GM18870 (cell line): ENCODE measurements at regions not wholly inside any gene's neighbourhood (a gene's known extent, or its start where the extent isn't known, plus 50 kb on each side); places are given as distances from the start of the nearest gene placed in this dataset.
A peak's percentile ranks its signal among the peaks of the same experiment; 100 is the strongest.

Source experiments
- ATAC-seq: cut with Tn5 transposase; IDR thresholded peaks from one replicate; pipeline ENCODE4 v1.9.1; 2021; ENCODE audit warnings: moderate library complexity; ENCODE audit not compliant: unreplicated experiment

- no peak for ATAC-seq
Observed at GRCh38 chr11:13868710-13869397, 93.7 kb upstream of the SPON1 start.

DNA sequence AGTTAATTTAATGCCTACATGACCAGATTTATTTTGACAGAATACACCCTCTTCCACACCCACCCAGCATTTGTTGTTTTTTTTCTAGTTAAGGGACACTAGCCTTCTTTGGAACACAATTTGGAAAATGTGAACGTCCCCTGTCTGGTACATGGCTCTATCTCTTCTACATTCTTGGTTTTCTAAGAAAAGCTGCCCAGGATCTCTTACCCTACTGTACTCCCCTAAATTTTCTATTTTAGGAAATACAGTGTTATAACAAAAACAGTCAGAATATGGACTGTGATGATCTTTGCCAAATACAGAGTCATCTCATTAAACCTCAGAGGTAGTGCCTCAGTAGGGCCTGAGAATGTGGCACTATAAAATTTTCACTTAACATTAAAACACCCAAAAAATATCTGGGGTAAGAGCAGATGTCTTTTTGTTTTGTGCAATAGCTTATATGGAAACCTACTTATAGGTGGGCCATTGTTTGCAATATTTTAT lies 93.1 kb upstream of the SPON1 start:
- ATAC-seq, result no peak

DNA sequence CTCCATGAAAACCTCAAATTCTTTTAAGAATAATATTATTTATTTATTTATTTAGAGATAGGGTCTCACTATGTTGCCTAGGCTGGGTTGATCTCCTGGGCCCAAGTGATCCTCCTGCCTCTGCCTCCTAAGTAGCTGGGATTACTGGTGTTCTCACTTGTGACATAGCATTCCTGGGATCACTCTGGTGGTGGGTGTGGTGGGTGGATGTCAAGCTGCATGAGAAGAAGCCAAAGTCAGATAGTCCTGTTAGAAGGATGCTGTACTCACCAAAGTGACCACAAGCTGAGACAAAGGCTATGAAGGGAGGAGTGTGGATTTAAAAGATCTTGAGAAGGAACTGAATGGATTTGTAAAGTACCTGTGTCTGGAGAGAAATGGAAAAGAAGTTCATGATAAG lies 87.9 kb upstream of the SPON1 start:
- ATAC-seq, result no peak

- no peak for ATAC-seq
Observed at GRCh38 chr11:13875643-13876042, 86.9 kb upstream of the SPON1 start.

GRCh38 chr11:13876423-13876822 lies 86.1 kb upstream of the SPON1 start:
- no peak for ATAC-seq

GRCh38 chr11:13878077-13878476 lies 84.4 kb upstream of the SPON1 start:
- ATAC-seq, result no peak

GRCh38 chr11:13880634-13881033 lies 81.9 kb upstream of the SPON1 start:
- no peak for ATAC-seq

DNA sequence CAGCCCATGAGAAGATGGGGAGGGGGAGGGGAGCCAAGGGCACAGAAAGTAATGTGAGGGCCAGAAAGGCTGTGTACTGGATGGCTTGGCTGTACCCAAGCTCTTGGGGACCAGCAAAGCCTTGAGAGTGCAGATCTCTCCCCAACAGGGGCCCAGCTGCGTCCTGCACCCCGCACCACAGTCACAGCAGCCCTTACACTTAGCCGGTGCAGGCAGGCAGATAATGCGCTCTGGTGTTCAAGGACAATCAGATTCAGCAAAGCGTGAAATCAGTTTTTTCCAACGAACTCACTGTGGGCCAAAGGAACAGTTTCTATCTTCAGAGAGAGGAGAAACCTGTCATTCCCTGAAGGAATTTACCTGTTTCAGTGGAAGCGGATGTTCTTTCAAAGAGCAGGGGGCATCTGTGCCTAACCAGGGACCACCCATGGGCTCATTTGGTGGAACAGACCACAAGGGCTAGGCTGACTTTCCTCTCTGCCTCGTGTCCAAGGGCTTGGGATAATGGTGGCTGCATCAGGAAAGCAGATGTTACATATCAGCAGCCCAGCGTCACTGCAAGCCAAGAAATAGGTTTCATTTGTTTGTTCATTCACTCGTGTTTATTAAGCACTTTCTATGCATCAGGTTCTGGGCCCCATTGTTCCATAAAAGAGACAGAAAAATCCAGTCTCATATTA lies 81.2 kb upstream of the SPON1 start:
- ATAC-seq, result no peak

- peak; percentile 62 for ATAC-seq
Observed at GRCh38 chr11:13883042-13883441, 79.5 kb upstream of the SPON1 start.

DNA sequence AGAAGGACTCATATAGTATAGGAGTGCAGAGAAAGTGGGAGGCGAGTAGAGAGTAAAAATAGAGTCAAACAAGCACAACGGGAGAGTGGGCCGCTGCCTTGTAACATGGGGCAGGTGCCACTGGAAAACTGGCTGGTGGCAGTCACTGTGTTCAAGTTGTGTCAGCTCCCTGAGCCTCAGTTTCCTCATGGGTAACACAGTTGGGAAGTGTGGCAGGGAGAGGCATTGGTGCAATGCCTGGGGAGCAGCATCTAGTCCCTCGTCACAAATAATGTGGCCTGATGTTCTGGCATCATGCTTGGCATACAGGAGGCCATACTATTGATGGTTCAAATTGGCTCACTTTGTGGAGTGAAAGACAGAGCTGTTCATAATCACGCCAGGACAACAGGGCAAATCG lies 78.9 kb upstream of the SPON1 start:
- no peak for ATAC-seq

- ATAC-seq, result no peak
Observed at GRCh38 chr11:13884158-13884799, 78.2 kb upstream of the SPON1 start.

GRCh38 chr11:13885083-13885482 lies 77.4 kb upstream of the SPON1 start:
- no peak for ATAC-seq

DNA sequence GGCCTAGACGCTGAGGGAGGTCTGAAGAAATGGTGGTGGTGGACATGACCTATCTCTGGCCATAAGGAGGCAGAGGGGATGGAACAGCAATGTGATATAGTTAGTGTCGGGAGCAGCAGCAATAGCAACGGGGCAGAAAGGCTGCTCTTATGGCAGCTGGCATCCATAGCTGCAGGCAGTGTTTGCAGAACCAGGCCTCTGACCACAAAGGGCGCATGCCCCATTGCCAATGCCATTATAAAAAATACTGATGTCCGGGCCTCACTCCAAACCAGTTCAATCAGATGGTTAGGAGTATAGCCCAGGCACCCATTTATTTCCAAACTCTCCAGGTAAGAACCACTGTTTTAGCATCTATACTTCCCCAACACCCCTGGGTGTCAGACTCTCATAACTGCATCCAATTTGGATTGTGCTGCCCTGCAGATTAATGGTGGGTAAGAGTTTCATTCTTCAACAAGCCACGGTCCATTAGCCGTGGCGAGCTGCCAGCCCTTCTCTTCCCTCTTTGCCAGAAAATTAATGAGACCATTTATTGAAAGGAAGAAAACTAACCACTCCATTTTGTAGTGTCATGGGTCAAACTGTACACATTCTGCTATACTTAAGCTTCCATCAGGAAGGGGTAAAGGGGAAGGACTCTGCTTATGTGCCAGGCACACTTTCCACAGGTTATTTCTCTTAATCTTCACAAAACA lies 72.8 kb upstream of the SPON1 start:
- ATAC-seq, result no peak

GRCh38 chr11:13891911-13892310 lies 70.6 kb upstream of the SPON1 start:
- ATAC-seq, result no peak

GRCh38 chr11:13896175-13896980 lies 66.1 kb upstream of the SPON1 start:
- no peak for ATAC-seq

DNA sequence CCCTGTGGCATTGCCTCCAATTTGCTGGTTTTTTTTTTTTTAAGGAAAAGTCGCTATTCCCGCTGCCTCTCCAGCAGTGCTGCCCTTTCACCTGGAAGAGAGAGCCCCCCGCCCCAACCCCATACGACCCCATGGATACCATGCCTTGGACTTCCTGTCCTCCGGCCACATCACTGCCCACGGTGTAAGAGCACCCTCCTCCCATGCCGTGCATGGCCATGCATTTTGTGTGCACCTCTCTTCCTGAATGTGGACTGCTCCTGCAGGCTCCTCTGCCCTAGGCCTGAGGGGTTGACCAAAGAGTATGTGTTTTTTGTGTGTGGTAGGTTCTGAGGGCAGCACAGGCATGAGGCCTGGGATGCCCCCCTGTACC lies 65.6 kb upstream of the SPON1 start:
- no peak for ATAC-seq

- ATAC-seq, result no peak
Observed at GRCh38 chr11:13897646-13898276, 64.8 kb upstream of the SPON1 start.

DNA sequence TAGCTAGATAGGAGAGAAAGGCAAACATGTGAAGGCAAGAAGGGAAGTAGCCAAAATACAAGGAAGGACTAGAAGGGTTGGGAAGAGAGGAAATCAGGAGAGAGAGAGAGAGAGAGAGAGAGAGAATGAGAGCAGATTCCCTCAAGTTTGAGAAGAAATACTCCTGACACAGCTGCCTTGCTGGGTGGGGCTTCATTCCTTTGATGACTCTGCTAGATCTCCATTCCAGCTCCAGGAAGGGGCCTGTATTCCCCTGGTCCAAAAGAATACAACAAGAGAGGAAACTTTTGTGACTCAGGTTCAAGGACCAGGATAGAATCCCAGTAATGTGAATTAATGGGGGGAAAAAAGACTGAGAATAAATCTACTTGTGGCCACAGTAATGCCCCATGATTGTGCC lies 62.9 kb upstream of the SPON1 start:
- ATAC-seq, result no peak

DNA sequence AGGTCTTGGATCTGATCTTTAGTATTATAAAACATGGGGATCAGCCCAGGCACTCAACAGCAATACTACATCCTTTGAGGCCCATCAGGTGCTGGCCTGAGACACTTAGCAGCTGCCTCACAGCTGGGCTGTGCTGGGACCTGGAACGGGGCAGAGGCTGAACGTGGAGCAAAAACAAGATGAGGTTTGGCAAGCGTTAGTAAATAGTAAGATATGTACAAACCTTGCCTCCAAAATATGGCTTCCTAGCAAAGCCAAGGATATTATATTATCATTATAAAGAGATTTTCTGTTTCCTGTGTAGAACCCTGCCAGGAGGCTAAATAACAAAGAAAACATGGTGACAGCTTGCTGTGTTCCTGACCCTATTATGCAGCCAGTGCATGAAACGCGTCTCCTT lies 60.0 kb upstream of the SPON1 start:
- ATAC-seq, result no peak

DNA sequence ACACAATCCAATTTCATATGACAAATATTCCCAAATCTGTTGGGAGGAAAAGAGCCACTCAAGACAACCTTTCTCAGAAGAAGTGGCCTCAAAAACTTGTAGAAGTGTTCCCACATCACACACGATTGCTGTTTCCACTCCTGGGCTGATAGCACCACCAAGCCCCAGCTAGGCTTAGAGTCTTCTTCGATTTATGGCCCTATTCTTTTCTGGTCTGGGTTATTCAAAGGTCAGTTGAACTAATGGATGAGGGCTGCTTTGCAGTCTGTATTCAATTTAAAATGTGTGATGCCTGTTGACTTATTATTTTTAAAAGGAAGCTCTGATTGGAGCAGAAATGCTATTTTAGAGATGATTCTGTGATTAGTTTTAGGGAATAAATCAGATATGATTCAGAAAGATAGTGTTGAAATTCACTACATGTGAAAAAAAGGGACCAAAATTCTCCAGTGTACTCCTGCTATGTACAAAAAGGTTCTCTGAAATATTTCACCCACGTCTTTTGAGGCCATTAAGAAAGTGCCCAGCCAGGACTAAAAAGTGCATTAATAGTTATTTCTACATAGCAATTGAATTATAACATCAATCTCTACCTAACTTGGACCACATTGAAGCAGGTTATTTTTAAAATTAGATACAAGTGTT lies 57.3 kb upstream of the SPON1 start:
- ATAC-seq, result no peak
